ENCODE measurements at regions not wholly inside any gene's neighbourhood (a gene's known extent, or its start where the extent isn't known, plus 50 kb on each side); places are given as distances from the start of the nearest gene placed in this dataset.

GRCh38 chr7:84811362-84811761 is 375.5 kb downstream of the SEMA3D start:
- intact Hi-C loops (cut with DNase I) = no loop called here
- H3K4me1 ChIP-seq (replicated peaks in 1 of 2) = no peaks in the 10 kb centered on the region
- TF ChIP-seq CTCF (IDR thresholded peaks at IDR 0.05) (no peak), POLR2A (IDR thresholded peaks at IDR 0.05) (no peak)
- H3K27ac ChIP-seq = no peak overlapping the region
- no peaks in the 10 kb centered on the region for H3K36me3 ChIP-seq (replicated peaks in 1 of 2)
- no peaks in the 10 kb centered on the region for H3K9me3 ChIP-seq (replicated peaks in 1 of 3)
- DNase-seq = no peak
- WGBS, 4 donors = 42 to 62% (median 58%) methylated on average over 1 of the region's 1 CpG
- no peaks in the 10 kb centered on the region for H3K27me3 ChIP-seq
- H3K4me3 ChIP-seq = no peak overlapping the region

- TF ChIP-seq CTCF (IDR thresholded peaks at IDR 0.05) (no peak), POLR2A (IDR thresholded peaks at IDR 0.05) (no peak)
- Histone ChIP-seq H3K4me3 (no peak overlapping the region), H3K27ac (no peak overlapping the region), H3K9me3 (replicated peaks in 1 of 3) (no peaks in the 10 kb centered on the region), H3K4me1 (replicated peaks in 1 of 2) (no peaks in the 10 kb centered on the region), H3K27me3 (no peaks in the 10 kb centered on the region), H3K36me3 (replicated peaks in 1 of 2) (no peaks in the 10 kb centered on the region)
- DNase-seq = no peak
- 21 to 25% (median 25%) methylated on average over 1 of the region's 1 CpG for WGBS, 4 donors
- intact Hi-C loops (cut with DNase I) = no loop called here
These were observed 377.0 kb downstream of the SEMA3D start for GRCh38 chr7:84809877-84810276.

GRCh38 chr7:84803979-84804378 is 382.9 kb downstream of the SEMA3D start:
- TF ChIP-seq CTCF (IDR thresholded peaks at IDR 0.05) = no peak
- no peak for TF ChIP-seq POLR2A (IDR thresholded peaks at IDR 0.05)

GRCh38 chr7:84801396-84801795 is 385.5 kb downstream of the SEMA3D start:
- H3K36me3 ChIP-seq (replicated peaks in 1 of 2) = no peaks in the 10 kb centered on the region
- H3K27ac ChIP-seq = no peak overlapping the region
- H3K27me3 ChIP-seq = no peaks in the 10 kb centered on the region
- H3K9me3 ChIP-seq (replicated peaks in 1 of 3) = no peaks in the 10 kb centered on the region
- intact Hi-C loops (cut with DNase I) = no loop called here
- DNase-seq = no peak
- no peak overlapping the region for H3K4me3 ChIP-seq
- no peaks in the 10 kb centered on the region for H3K4me1 ChIP-seq (replicated peaks in 1 of 2)
- TF ChIP-seq CTCF (IDR thresholded peaks at IDR 0.05) = no peak

More at GRCh38 chr7:84803979-84804378, 382.9 kb downstream of the SEMA3D start:
- Histone ChIP-seq H3K27ac (no peak overlapping the region), H3K4me1 (replicated peaks in 1 of 2) (no peaks in the 10 kb centered on the region), H3K27me3 (no peaks in the 10 kb centered on the region), H3K9me3 (replicated peaks in 1 of 3) (no peaks in the 10 kb centered on the region), H3K4me3 (no peak overlapping the region), H3K36me3 (replicated peaks in 1 of 2) (no peaks in the 10 kb centered on the region)
- 91 to 94% (median 91%) methylated on average over 3 of the region's 3 CpGs for WGBS, 4 donors
- intact Hi-C loops (cut with DNase I) = no loop called here
- no peak for DNase-seq
